Activated CD4-positive, alpha-beta T cell treated with anti-CD3 and anti-CD28 coated beads, Interleukin-2, amount 50 U/mL, for 4 hours (primary cell): ENCODE measurements at regions not wholly inside any gene's neighbourhood (a gene's known extent, or its start where the extent isn't known, plus 50 kb on each side); places are given as distances from the start of the nearest gene placed in this dataset.
"Not testable (repeated sequence)": the region's sequence is repeated elsewhere in the genome, so short reads cannot be mapped to it uniquely, and the experiment has no call there.

Experiments
- DNase-seq, 2 experiments: peaks; one replicate each; pipeline ENCODE4 v3.0.0-alpha.2; 2020

GRCh38 chr11:134863294-134863693 lies 451.3 kb upstream of the B3GAT1 start:
- DNase-seq = no peak

GRCh38 chr11:134862587-134863195 lies 450.6 kb upstream of the B3GAT1 start:
- DNase-seq = no peak

GRCh38 chr11:134862105-134862502 lies 450.1 kb upstream of the B3GAT1 start:
- DNase-seq = no peak

- DNase-seq = no peak
Measured at GRCh38 chr11:134861490-134862104, 449.6 kb upstream of the B3GAT1 start.

- no peak for DNase-seq
Measured at GRCh38 chr11:134858783-134859480, 446.9 kb upstream of the B3GAT1 start.

- DNase-seq = no peak
Measured at GRCh38 chr11:134857035-134857434, 445.0 kb upstream of the B3GAT1 start.

- DNase-seq = no peak
Measured at GRCh38 chr11:134856056-134856971, 444.3 kb upstream of the B3GAT1 start.

GRCh38 chr11:134853992-134854991 lies 442.2 kb upstream of the B3GAT1 start:
- no peak for DNase-seq

GRCh38 chr11:134851503-134852224 lies 439.6 kb upstream of the B3GAT1 start:
- not testable (repeated sequence) for DNase-seq

GRCh38 chr11:134850566-134850965 lies 438.5 kb upstream of the B3GAT1 start:
- no peak for DNase-seq

GRCh38 chr11:134849833-134850232 lies 437.8 kb upstream of the B3GAT1 start:
- DNase-seq = no peak

GRCh38 chr11:134847083-134847715 lies 435.2 kb upstream of the B3GAT1 start:
- DNase-seq = no peak

GRCh38 chr11:134846328-134847082 lies 434.5 kb upstream of the B3GAT1 start:
- no peak for DNase-seq

- no peak for DNase-seq
Measured at GRCh38 chr11:134845474-134846327, 433.7 kb upstream of the B3GAT1 start.

- DNase-seq = no peak
Measured at GRCh38 chr11:134844838-134845237, 432.8 kb upstream of the B3GAT1 start.

GRCh38 chr11:134843735-134844134 lies 431.7 kb upstream of the B3GAT1 start:
- DNase-seq = no peak

- no peak for DNase-seq
Measured at GRCh38 chr11:134843020-134843419, 431.0 kb upstream of the B3GAT1 start.

- DNase-seq = no peak
Measured at GRCh38 chr11:134841972-134842371, 429.9 kb upstream of the B3GAT1 start.

- DNase-seq = no peak
Measured at GRCh38 chr11:134841411-134841810, 429.4 kb upstream of the B3GAT1 start.
